HEK293T (cell line): ENCODE measurements at regions not wholly inside any gene's neighbourhood (a gene's known extent, or its start where the extent isn't known, plus 50 kb on each side); places are given as distances from the start of the nearest gene placed in this dataset.

Experiments used
- ARNT ChIP-seq: fragments of 450-650 bp; IDR thresholded peaks from 2 replicates; pipeline ENCODE4 v1.6.1; 2017; ENCODE audit warnings: mild to moderate bottlenecking
- BHLHE40 ChIP-seq: fragments of 450-650 bp; IDR thresholded peaks from 2 replicates; pipeline ENCODE4 v1.6.1; 2016; ENCODE audit warnings: mild to moderate bottlenecking, moderate library complexity, borderline replicate concordance
- ELF4 ChIP-seq: fragments of 450-650 bp; IDR thresholded peaks from 2 replicates; pipeline ENCODE4 v1.6.1; 2017; ENCODE audit warnings: antibody characterized with exemption
- FOXA1 ChIP-seq: fragments of 450-650 bp; IDR thresholded peaks from 2 replicates; pipeline ENCODE4 v1.6.1; 2016; ENCODE audit warnings: mild to moderate bottlenecking
- FOXK2 ChIP-seq: fragments of 450-650 bp; IDR thresholded peaks from 2 replicates; pipeline ENCODE4 v1.6.1; 2016; ENCODE audit warnings: mild to moderate bottlenecking
- FOXM1 ChIP-seq: fragments of 450-650 bp; IDR thresholded peaks from 2 replicates; pipeline ENCODE4 v1.6.1; 2017; ENCODE audit warnings: mild to moderate bottlenecking, borderline replicate concordance
- HDGF ChIP-seq: fragments of 450-650 bp; IDR thresholded peaks from 2 replicates; pipeline ENCODE4 v1.6.1; 2017; ENCODE audit warnings: antibody characterized with exemption, borderline replicate concordance
- LEF1 ChIP-seq: fragments of 450-650 bp; IDR thresholded peaks from 2 replicates; pipeline ENCODE4 v1.6.1; 2017; ENCODE audit warnings: mild to moderate bottlenecking, borderline replicate concordance
- NFRKB ChIP-seq: fragments of 450-650 bp; IDR thresholded peaks from 2 replicates; pipeline ENCODE4 v1.6.1; 2016; ENCODE audit warnings: mild to moderate bottlenecking, moderate library complexity
- SP1 ChIP-seq: fragments of 450-650 bp; IDR thresholded peaks from 2 replicates; pipeline ENCODE4 v1.6.1; 2017
- SUZ12 ChIP-seq: fragments of 450-650 bp; IDR thresholded peaks from 2 replicates; pipeline ENCODE4 v1.6.1; 2016; ENCODE audit warnings: mild to moderate bottlenecking
- TARDBP ChIP-seq: fragments of 450-650 bp; IDR thresholded peaks from 2 replicates; pipeline ENCODE4 v1.6.1; 2016
- ZNF384 ChIP-seq: fragments of 450-650 bp; IDR thresholded peaks from 2 replicates; pipeline ENCODE4 v1.6.1; 2016
- TF ChIP-seq, protein P1 (sequence below): fragments of 450-650 bp; IDR thresholded peaks from 2 replicates; pipeline ENCODE4 v1.6.1; 2016

DNA sequence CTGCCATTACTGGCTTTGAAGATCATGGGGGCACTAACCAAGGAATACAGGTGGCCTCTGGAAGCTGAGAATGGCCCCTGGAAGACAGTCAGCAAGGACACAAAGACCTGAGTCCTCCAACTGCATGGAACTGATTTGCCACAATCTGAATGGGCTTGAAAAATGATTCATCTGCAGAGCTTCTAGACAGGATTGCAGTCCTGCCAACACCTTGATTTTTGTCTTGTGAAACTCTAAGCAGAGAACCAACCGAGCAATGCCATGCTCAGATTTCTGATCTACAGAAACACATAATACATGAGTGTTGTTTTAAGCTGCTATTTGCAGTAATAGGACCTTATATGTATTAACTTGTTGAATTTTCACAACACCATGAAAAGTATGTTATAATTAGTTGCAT, 66.1 kb upstream of the SLC13A1 start:
- TF ChIP-seq SUZ12, result no peak
- TF ChIP-seq FOXK2, result no peak
- no peak for TF ChIP-seq BHLHE40
- TF ChIP-seq HDGF, result no peak
- no peak for TF ChIP-seq ARNT
- no peak for TF ChIP-seq FOXM1
- TF ChIP-seq FOXA1, result no peak
- no peak for TF ChIP-seq ZNF384
- TF ChIP-seq SP1, result no peak
- no peak for TF ChIP-seq ELF4
- TF ChIP-seq, protein P1, sequence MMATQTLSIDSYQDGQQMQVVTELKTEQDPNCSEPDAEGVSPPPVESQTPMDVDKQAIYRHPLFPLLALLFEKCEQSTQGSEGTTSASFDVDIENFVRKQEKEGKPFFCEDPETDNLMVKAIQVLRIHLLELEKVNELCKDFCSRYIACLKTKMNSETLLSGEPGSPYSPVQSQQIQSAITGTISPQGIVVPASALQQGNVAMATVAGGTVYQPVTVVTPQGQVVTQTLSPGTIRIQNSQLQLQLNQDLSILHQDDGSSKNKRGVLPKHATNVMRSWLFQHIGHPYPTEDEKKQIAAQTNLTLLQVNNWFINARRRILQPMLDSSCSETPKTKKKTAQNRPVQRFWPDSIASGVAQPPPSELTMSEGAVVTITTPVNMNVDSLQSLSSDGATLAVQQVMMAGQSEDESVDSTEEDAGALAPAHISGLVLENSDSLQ, result no peak
- no peak for TF ChIP-seq TARDBP
- no peak for TF ChIP-seq LEF1
- TF ChIP-seq NFRKB, result no peak
